ENCODE measurements at regions not wholly inside any gene's neighbourhood (a gene's known extent, or its start where the extent isn't known, plus 50 kb on each side); places are given as distances from the start of the nearest gene placed in this dataset.

GRCh38 chr2:12304564-12305171 lies 412.1 kb upstream of the TRIB2 start:
- no peaks in the 10 kb centered on the region for H3K36me3 ChIP-seq (ENCODE audit: control insufficient read depth, insufficient read depth, low read length)
- DNase-seq (ENCODE audit: low read depth), result no peak
- H3K4me3 ChIP-seq (ENCODE audit: low read depth, low read length), result no peak overlapping the region
- TF ChIP-seq CTCF (IDR thresholded peaks at IDR 0.05; ENCODE audit: insufficient read depth, low read length, poor library complexity, severe bottlenecking), result no peak
- no peaks in the 10 kb centered on the region for H3K27me3 ChIP-seq (ENCODE audit: control insufficient read depth, insufficient read depth, low read length)

GRCh38 chr2:12305931-12306330 lies 410.8 kb upstream of the TRIB2 start:
- no peak for TF ChIP-seq CTCF (IDR thresholded peaks at IDR 0.05; ENCODE audit: insufficient read depth, low read length, poor library complexity, severe bottlenecking)
- Histone ChIP-seq H3K36me3 (ENCODE audit: control insufficient read depth, insufficient read depth, low read length) (no peaks in the 10 kb centered on the region), H3K4me3 (ENCODE audit: low read depth, low read length) (no peak overlapping the region), H3K27me3 (ENCODE audit: control insufficient read depth, insufficient read depth, low read length) (no peaks in the 10 kb centered on the region)
- no peak for DNase-seq (ENCODE audit: low read depth)

GRCh38 chr2:12310399-12310798 lies 406.3 kb upstream of the TRIB2 start:
- H3K36me3 ChIP-seq (ENCODE audit: control insufficient read depth, insufficient read depth, low read length), result no peaks in the 10 kb centered on the region
- no peak for TF ChIP-seq CTCF (IDR thresholded peaks at IDR 0.05; ENCODE audit: insufficient read depth, low read length, poor library complexity, severe bottlenecking)

GRCh38 chr2:12313445-12314126 lies 403.1 kb upstream of the TRIB2 start:
- no peak for TF ChIP-seq CTCF (IDR thresholded peaks at IDR 0.05; ENCODE audit: insufficient read depth, low read length, poor library complexity, severe bottlenecking)
- no peak for DNase-seq (ENCODE audit: low read depth)
- Histone ChIP-seq H3K4me3 (ENCODE audit: low read depth, low read length) (no peak overlapping the region), H3K27me3 (ENCODE audit: control insufficient read depth, insufficient read depth, low read length) (no peaks in the 10 kb centered on the region), H3K36me3 (ENCODE audit: control insufficient read depth, insufficient read depth, low read length) (no peaks in the 10 kb centered on the region)

More at GRCh38 chr2:12310399-12310798, 406.3 kb upstream of the TRIB2 start:
- no peak overlapping the region for H3K4me3 ChIP-seq (ENCODE audit: low read depth, low read length)
- H3K27me3 ChIP-seq (ENCODE audit: control insufficient read depth, insufficient read depth, low read length), result no peaks in the 10 kb centered on the region
- DNase-seq (ENCODE audit: low read depth), result no peak

GRCh38 chr2:12314127-12314760 lies 402.5 kb upstream of the TRIB2 start:
- H3K36me3 ChIP-seq (ENCODE audit: control insufficient read depth, insufficient read depth, low read length), result no peaks in the 10 kb centered on the region
- no peak overlapping the region for H3K4me3 ChIP-seq (ENCODE audit: low read depth, low read length)
- no peak for DNase-seq (ENCODE audit: low read depth)
- no peaks in the 10 kb centered on the region for H3K27me3 ChIP-seq (ENCODE audit: control insufficient read depth, insufficient read depth, low read length)
- TF ChIP-seq CTCF (IDR thresholded peaks at IDR 0.05; ENCODE audit: insufficient read depth, low read length, poor library complexity, severe bottlenecking), result no peak
